ENCODE measurements at regions not wholly inside any gene's neighbourhood (a gene's known extent, or its start where the extent isn't known, plus 50 kb on each side); places are given as distances from the start of the nearest gene placed in this dataset.

DNA sequence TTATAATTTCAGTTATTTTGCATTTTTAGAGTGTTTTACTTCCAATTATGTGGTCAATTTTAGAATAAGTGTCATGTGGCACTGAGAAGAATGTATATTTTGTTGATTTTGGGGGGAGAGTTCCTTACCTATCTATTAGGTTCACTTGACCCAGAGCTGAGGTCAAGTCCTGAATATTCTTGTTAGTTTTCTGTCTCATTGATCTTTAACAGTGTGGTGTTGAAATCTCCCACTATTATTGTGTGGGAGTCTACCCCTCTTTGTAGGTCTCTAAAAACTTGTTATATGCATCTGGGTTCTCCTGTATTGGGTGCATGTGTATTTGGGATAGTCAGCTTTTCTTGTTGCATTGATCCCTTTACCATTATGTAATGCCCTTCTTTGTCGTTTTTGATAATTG, 127.0 kb upstream of the ZDHHC15 start:
- TF ChIP-seq, protein P1, sequence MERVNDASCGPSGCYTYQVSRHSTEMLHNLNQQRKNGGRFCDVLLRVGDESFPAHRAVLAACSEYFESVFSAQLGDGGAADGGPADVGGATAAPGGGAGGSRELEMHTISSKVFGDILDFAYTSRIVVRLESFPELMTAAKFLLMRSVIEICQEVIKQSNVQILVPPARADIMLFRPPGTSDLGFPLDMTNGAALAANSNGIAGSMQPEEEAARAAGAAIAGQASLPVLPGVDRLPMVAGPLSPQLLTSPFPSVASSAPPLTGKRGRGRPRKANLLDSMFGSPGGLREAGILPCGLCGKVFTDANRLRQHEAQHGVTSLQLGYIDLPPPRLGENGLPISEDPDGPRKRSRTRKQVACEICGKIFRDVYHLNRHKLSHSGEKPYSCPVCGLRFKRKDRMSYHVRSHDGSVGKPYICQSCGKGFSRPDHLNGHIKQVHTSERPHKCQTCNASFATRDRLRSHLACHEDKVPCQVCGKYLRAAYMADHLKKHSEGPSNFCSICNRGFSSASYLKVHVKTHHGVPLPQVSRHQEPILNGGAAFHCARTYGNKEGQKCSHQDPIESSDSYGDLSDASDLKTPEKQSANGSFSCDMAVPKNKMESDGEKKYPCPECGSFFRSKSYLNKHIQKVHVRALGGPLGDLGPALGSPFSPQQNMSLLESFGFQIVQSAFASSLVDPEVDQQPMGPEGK (CRISPR knock-in tag; IDR thresholded peaks at IDR 0.05; ENCODE audit: borderline replicate concordance): no peak
- TF ChIP-seq ZC3H10 (CRISPR knock-in tag; IDR thresholded peaks at IDR 0.05): no peak
- TF ChIP-seq GLIS3 (CRISPR knock-in tag; IDR thresholded peaks at IDR 0.05): no peak
- no peak for TF ChIP-seq ISL1 (CRISPR knock-in tag; IDR thresholded peaks at IDR 0.05)
- TF ChIP-seq, protein P2, sequence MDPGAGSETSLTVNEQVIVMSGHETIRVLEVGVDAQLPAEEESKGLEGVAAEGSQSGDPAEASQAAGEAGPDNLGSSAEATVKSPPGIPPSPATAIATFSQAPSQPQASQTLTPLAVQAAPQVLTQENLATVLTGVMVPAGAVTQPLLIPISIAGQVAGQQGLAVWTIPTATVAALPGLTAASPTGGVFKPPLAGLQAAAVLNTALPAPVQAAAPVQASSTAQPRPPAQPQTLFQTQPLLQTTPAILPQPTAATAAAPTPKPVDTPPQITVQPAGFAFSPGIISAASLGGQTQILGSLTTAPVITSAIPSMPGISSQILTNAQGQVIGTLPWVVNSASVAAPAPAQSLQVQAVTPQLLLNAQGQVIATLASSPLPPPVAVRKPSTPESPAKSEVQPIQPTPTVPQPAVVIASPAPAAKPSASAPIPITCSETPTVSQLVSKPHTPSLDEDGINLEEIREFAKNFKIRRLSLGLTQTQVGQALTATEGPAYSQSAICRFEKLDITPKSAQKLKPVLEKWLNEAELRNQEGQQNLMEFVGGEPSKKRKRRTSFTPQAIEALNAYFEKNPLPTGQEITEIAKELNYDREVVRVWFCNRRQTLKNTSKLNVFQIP (CRISPR knock-in tag; IDR thresholded peaks at IDR 0.05; ENCODE audit: borderline replicate concordance, low read depth): no peak
- TF ChIP-seq, protein P3, sequence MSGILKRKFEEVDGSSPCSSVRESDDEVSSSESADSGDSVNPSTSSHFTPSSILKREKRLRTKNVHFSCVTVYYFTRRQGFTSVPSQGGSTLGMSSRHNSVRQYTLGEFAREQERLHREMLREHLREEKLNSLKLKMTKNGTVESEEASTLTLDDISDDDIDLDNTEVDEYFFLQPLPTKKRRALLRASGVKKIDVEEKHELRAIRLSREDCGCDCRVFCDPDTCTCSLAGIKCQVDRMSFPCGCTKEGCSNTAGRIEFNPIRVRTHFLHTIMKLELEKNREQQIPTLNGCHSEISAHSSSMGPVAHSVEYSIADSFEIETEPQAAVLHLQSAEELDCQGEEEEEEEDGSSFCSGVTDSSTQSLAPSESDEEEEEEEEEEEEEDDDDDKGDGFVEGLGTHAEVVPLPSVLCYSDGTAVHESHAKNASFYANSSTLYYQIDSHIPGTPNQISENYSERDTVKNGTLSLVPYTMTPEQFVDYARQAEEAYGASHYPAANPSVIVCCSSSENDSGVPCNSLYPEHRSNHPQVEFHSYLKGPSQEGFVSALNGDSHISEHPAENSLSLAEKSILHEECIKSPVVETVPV (CRISPR knock-in tag; IDR thresholded peaks at IDR 0.05): no peak
- no peak for TF ChIP-seq RARB (CRISPR knock-in tag; IDR thresholded peaks at IDR 0.05)
- no peak for TF ChIP-seq BACH2 (CRISPR knock-in tag; IDR thresholded peaks at IDR 0.05; ENCODE audit: borderline replicate concordance)
- TF ChIP-seq, protein P4, sequence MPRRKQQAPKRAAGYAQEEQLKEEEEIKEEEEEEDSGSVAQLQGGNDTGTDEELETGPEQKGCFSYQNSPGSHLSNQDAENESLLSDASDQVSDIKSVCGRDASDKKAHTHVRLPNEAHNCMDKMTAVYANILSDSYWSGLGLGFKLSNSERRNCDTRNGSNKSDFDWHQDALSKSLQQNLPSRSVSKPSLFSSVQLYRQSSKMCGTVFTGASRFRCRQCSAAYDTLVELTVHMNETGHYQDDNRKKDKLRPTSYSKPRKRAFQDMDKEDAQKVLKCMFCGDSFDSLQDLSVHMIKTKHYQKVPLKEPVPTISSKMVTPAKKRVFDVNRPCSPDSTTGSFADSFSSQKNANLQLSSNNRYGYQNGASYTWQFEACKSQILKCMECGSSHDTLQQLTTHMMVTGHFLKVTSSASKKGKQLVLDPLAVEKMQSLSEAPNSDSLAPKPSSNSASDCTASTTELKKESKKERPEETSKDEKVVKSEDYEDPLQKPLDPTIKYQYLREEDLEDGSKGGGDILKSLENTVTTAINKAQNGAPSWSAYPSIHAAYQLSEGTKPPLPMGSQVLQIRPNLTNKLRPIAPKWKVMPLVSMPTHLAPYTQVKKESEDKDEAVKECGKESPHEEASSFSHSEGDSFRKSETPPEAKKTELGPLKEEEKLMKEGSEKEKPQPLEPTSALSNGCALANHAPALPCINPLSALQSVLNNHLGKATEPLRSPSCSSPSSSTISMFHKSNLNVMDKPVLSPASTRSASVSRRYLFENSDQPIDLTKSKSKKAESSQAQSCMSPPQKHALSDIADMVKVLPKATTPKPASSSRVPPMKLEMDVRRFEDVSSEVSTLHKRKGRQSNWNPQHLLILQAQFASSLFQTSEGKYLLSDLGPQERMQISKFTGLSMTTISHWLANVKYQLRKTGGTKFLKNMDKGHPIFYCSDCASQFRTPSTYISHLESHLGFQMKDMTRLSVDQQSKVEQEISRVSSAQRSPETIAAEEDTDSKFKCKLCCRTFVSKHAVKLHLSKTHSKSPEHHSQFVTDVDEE (CRISPR knock-in tag; IDR thresholded peaks at IDR 0.05): no peak
- TF ChIP-seq ZFP30 (CRISPR knock-in tag; IDR thresholded peaks at IDR 0.05): no peak
